Endothelial cell of umbilical vein (primary cell): ENCODE measurements at regions not wholly inside any gene's neighbourhood (a gene's known extent, or its start where the extent isn't known, plus 50 kb on each side); places are given as distances from the start of the nearest gene placed in this dataset.

Experiments
- CTCF ChIP-seq, 2 donors: IDR thresholded peaks; 1 replicate in 1 of 2; 2 replicates in 1 of 2; pipeline ENCODE4 v1.5.1; 2011; ENCODE audit warnings: low read length in 2 of 2, mild to moderate bottlenecking in 2 of 2, moderate library complexity in 2 of 2, control low read depth in 1 of 2, inconsistent platforms in 1 of 2, low read depth in 1 of 2; ENCODE audit not compliant: insufficient read depth in 1 of 2; ENCODE audit errors: extremely low read depth in 1 of 2
- POLR2A ChIP-seq: IDR thresholded peaks from 2 replicates; pipeline ENCODE4 v1.6.1; 2012; ENCODE audit warnings: low read depth, mild to moderate bottlenecking, control low read depth, low read length
- POLR2AphosphoS5 ChIP-seq: IDR thresholded peaks from 2 replicates; pipeline ENCODE4 v1.6.1; 2012; ENCODE audit warnings: low read depth, mild to moderate bottlenecking, control low read depth, low read length, moderate library complexity; ENCODE audit not compliant: insufficient read depth

GRCh38 chr22:27114186-27114585 lies 456.8 kb downstream of the MIAT start:
- TF ChIP-seq POLR2AphosphoS5 (no peak), CTCF (IDR thresholded peaks at IDR 0.05; ENCODE audit: extremely low read depth in 1 of 2, insufficient read depth in 1 of 2, low read depth in 1 of 2, low read length in 2 of 2) (no peak), POLR2A (no peak)
